Type B pancreatic cell (in vitro differentiated cells): ENCODE measurements at regions not wholly inside any gene's neighbourhood (a gene's known extent, or its start where the extent isn't known, plus 50 kb on each side); places are given as distances from the start of the nearest gene placed in this dataset.

ENCODE experiments used
- DNase-seq: peaks from one replicate; pipeline ENCODE4 v3.0.0; 2021; ENCODE audit warnings: mixed read lengths; ENCODE audit not compliant: unreplicated experiment; ENCODE audit errors: extremely low spot score
- H3K27ac Mint-ChIP-seq: 2 replicates; pipeline ENCODE4 v1.8.0; 2021; ENCODE audit warnings: mild to moderate bottlenecking, mixed read lengths
- H3K27me3 Mint-ChIP-seq: 2 replicates; pipeline ENCODE4 v1.8.0; 2021; ENCODE audit warnings: mixed read lengths
- H3K36me3 Mint-ChIP-seq: 2 replicates; pipeline ENCODE4 v1.8.0; 2021; ENCODE audit warnings: mixed read lengths
- H3K4me1 Mint-ChIP-seq: one replicate; pipeline ENCODE4 v1.8.0; 2021; ENCODE audit warnings: mixed read lengths; ENCODE audit not compliant: unreplicated experiment
- H3K4me3 Mint-ChIP-seq: 2 replicates; pipeline ENCODE4 v1.8.0; 2021; ENCODE audit warnings: mild to moderate bottlenecking, mixed read lengths
- H3K9me3 Mint-ChIP-seq: 2 replicates; pipeline ENCODE4 v1.8.0; 2021; ENCODE audit warnings: mixed read lengths
- CTCF ChIP-seq: fragments of 200-600 bp; sonication (generic); conservative IDR thresholded peaks from 2 replicates; pipeline ENCODE4 v1.5.0; 2021; ENCODE audit warnings: antibody characterized with exemption, mild to moderate bottlenecking

GRCh38 chr13:57302604-57303003, 135.6 kb downstream of the PRR20E start:
- TF ChIP-seq CTCF, result no peak
- H3K9me3 Mint-ChIP-seq, result no peaks in the 10 kb centered on the region
- no peaks in the 10 kb centered on the region for H3K4me1 Mint-ChIP-seq
- H3K36me3 Mint-ChIP-seq, result no peaks in the 10 kb centered on the region
- DNase-seq, result no peak
- H3K4me3 Mint-ChIP-seq, result no peak overlapping the region
- H3K27ac Mint-ChIP-seq, result peak overlapping the region; percentile 2
- H3K27me3 Mint-ChIP-seq, result no peaks in the 10 kb centered on the region

- H3K4me3 Mint-ChIP-seq, result no peak overlapping the region
- H3K4me1 Mint-ChIP-seq, result no peaks in the 10 kb centered on the region
- no peak for DNase-seq
- H3K27me3 Mint-ChIP-seq, result no peaks in the 10 kb centered on the region
- TF ChIP-seq CTCF, result no peak
- no peaks in the 10 kb centered on the region for H3K36me3 Mint-ChIP-seq
- H3K9me3 Mint-ChIP-seq, result no peaks in the 10 kb centered on the region
- H3K27ac Mint-ChIP-seq, result no peak overlapping the region
Observed at GRCh38 chr13:57311009-57311586, 144.1 kb downstream of the PRR20E start.

GRCh38 chr13:57314897-57315520, 148.0 kb downstream of the PRR20E start:
- Mint-ChIP-seq H3K27me3 (no peaks in the 10 kb centered on the region), H3K9me3 (no peaks in the 10 kb centered on the region), H3K4me3 (no peak overlapping the region), H3K27ac (no peak overlapping the region), H3K4me1 (no peaks in the 10 kb centered on the region), H3K36me3 (no peaks in the 10 kb centered on the region)
- no peak for TF ChIP-seq CTCF
- no peak for DNase-seq

- no peaks in the 10 kb centered on the region for H3K9me3 Mint-ChIP-seq
- H3K4me3 Mint-ChIP-seq, result no peak overlapping the region
- DNase-seq, result no peak
- TF ChIP-seq CTCF, result no peak
- no peaks in the 10 kb centered on the region for H3K27me3 Mint-ChIP-seq
- no peak overlapping the region for H3K27ac Mint-ChIP-seq
- H3K4me1 Mint-ChIP-seq, result no peaks in the 10 kb centered on the region
- no peaks in the 10 kb centered on the region for H3K36me3 Mint-ChIP-seq
Observed at GRCh38 chr13:57326532-57326931, 159.5 kb downstream of the PRR20E start.

GRCh38 chr13:57340878-57341277, 173.9 kb downstream of the PRR20E start:
- no peak for DNase-seq
- no peaks in the 10 kb centered on the region for H3K27me3 Mint-ChIP-seq
- H3K36me3 Mint-ChIP-seq, result no peaks in the 10 kb centered on the region
- peaks cover 5% of the 10 kb centered on the region for H3K4me1 Mint-ChIP-seq
- H3K27ac Mint-ChIP-seq, result no peak overlapping the region
- H3K4me3 Mint-ChIP-seq, result no peak overlapping the region
- peaks cover 5% of the 10 kb centered on the region for H3K9me3 Mint-ChIP-seq
- TF ChIP-seq CTCF, result no peak
